ENCODE measurements at regions not wholly inside any gene's neighbourhood (a gene's known extent, or its start where the extent isn't known, plus 50 kb on each side); places are given as distances from the start of the nearest gene placed in this dataset.

- TF ChIP-seq CTCF (conservative IDR thresholded peaks at IDR 0.05 in 1 of 2, IDR thresholded peaks at IDR 0.05 in 1 of 2; ENCODE audit: extremely low read depth in 1 of 2, insufficient read depth in 1 of 2, low read depth in 1 of 2, low read length in 2 of 2): no peak
- no peak for TF ChIP-seq EZH2 (IDR thresholded peaks at IDR 0.05; ENCODE audit: borderline replicate concordance, low read length)
Observed at GRCh38 chr11:101327908-101328307, 198.3 kb upstream of the PGR start.

Data from mammary epithelial cell (primary cell).